MCF 10A (cell line): ENCODE measurements at regions not wholly inside any gene's neighbourhood (a gene's known extent, or its start where the extent isn't known, plus 50 kb on each side); places are given as distances from the start of the nearest gene placed in this dataset.
A peak's percentile ranks its signal among the peaks of the same experiment; 100 is the strongest.

Source experiments
- BruUV-seq: library from RNA; stranded (reverse); fragments of 400-500 nt; replicated peaks from 2 replicates; lab custom pipeline; 2021; lab: Mats Ljungman, UMichigan
- CTCF ChIA-PET: fragments of 300-600 bp; sonication (Branson Sonifier 250); formaldehyde crosslinking; extraction: SDS; loops from one replicate; lab custom pipeline; 2021; ENCODE audit warnings: antibody characterized with exemption, inconsistent platforms; lab: Yijun Ruan, JAX
- POLR2A ChIA-PET: fragments of 300-600, 350-650 bp; sonication (Branson Sonifier 250); formaldehyde crosslinking; extraction: SDS; loops from one replicate; lab custom pipeline; 2020; ENCODE audit warnings: antibody characterized with exemption, inconsistent platforms; lab: Yijun Ruan, JAX
- DNase-seq: peaks from one replicate; pipeline ENCODE4 v3.0.0-alpha.2; 2018; ENCODE audit not compliant: unreplicated experiment
- H3K27ac Mint-ChIP-seq: one replicate; pipeline ENCODE4 v1.8.0; 2022; ENCODE audit warnings: mild to moderate bottlenecking, low read depth, mixed read lengths; ENCODE audit not compliant: unreplicated experiment
- H3K27me3 Mint-ChIP-seq: one replicate; pipeline ENCODE4 v1.8.0; 2022; ENCODE audit warnings: mixed read lengths; ENCODE audit not compliant: insufficient read depth, unreplicated experiment
- H3K36me3 Mint-ChIP-seq: one replicate; pipeline ENCODE4 v1.8.0; 2022; ENCODE audit warnings: mild to moderate bottlenecking, moderate library complexity, mixed read lengths; ENCODE audit not compliant: insufficient read depth, unreplicated experiment
- H3K4me1 Mint-ChIP-seq: one replicate; pipeline ENCODE4 v1.8.0; 2022; ENCODE audit warnings: mixed read lengths; ENCODE audit not compliant: insufficient read depth, unreplicated experiment
- H3K4me3 Mint-ChIP-seq: one replicate; pipeline ENCODE4 v1.8.0; 2022; ENCODE audit warnings: mild to moderate bottlenecking, moderate library complexity, mixed read lengths; ENCODE audit not compliant: unreplicated experiment
- H3K9me3 Mint-ChIP-seq: one replicate; pipeline ENCODE4 v1.8.0; 2022; ENCODE audit warnings: mixed read lengths; ENCODE audit not compliant: unreplicated experiment
- intact Hi-C: fragments of 100-400 bp; cut with micrococcal nuclease; formaldehyde crosslinking; loops from 2 replicates; pipeline ENCODE4 v1.14.1; 2022
- TF ChIP-seq, protein P1 (sequence below): fragments of 200-600 bp; IDR thresholded peaks from one replicate; pipeline ENCODE4 v1.8.0; 2022; ENCODE audit warnings: antibody characterized with exemption, mild to moderate bottlenecking; ENCODE audit not compliant: unreplicated experiment

DNA sequence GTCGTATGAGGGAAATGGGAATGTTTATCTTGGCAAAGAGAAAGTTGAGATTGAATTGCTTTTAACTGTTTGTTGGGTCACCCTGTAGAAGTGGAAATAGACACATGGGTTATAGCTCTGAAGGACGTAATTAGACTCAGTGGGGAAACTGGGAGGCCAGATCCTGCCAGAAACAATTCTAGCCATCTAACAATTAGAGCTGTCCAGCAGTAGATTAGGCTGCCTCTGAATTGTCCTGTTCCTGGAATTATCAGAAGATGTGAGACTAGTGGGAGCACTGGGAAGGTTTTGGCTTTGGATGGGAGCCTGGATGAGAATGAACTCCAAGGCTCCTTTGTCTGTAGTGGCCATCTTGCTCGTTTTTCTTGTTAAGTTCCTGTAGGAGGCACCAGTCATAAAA lies 61.9 kb upstream of the IGFBP7 start:
- BruUV-seq = no TSS peak
- peaks cover 1% of the 10 kb centered on the region for H3K4me1 Mint-ChIP-seq
- peaks cover 5% of the 10 kb centered on the region for H3K36me3 Mint-ChIP-seq
- TF ChIP-seq, protein P1, sequence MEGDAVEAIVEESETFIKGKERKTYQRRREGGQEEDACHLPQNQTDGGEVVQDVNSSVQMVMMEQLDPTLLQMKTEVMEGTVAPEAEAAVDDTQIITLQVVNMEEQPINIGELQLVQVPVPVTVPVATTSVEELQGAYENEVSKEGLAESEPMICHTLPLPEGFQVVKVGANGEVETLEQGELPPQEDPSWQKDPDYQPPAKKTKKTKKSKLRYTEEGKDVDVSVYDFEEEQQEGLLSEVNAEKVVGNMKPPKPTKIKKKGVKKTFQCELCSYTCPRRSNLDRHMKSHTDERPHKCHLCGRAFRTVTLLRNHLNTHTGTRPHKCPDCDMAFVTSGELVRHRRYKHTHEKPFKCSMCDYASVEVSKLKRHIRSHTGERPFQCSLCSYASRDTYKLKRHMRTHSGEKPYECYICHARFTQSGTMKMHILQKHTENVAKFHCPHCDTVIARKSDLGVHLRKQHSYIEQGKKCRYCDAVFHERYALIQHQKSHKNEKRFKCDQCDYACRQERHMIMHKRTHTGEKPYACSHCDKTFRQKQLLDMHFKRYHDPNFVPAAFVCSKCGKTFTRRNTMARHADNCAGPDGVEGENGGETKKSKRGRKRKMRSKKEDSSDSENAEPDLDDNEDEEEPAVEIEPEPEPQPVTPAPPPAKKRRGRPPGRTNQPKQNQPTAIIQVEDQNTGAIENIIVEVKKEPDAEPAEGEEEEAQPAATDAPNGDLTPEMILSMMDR = no peak
- intact Hi-C loops = no loop called here
- no peak overlapping the region for H3K4me3 Mint-ChIP-seq
- ChIA-PET CTCF (interaction anchor here (0.7 to 1.8 kb wide), 6 partner anchors 8 to 719 kb away, joined by 3 to 6 read pairs (median 4); no protein-coding TSS in a partner anchor), POLR2A (interaction anchor here (1.0 kb wide), 1 partner anchor 9 kb away, joined by 5 read pairs; no protein-coding TSS in a partner anchor)
- H3K27ac Mint-ChIP-seq = no peak overlapping the region
- H3K27me3 Mint-ChIP-seq = no peaks in the 10 kb centered on the region
- no peaks in the 10 kb centered on the region for H3K9me3 Mint-ChIP-seq
- DNase-seq = no peak

DNA sequence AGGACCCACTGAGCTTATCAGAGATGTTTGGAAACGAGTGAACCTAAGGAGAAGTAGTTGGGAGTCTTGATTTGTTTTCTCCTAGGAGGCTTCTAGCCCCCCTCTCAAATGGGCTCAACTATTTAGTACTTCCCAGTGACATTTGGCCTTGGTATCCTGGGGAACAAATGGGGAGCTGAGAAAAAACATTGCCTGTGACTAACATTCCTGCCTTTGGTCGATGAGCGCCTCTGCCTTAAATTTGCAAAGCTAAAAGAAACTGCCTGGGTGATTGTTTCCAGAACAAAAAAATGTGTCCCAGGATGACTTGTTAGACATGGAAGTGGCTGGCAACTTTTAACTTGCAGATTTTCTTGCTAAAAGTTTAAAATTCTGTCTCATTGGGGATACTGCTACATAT lies 58.8 kb upstream of the IGFBP7 start:
- Mint-ChIP-seq H3K4me1 (peaks cover 5% of the 10 kb centered on the region), H3K27ac (no peak overlapping the region), H3K27me3 (no peaks in the 10 kb centered on the region), H3K9me3 (no peaks in the 10 kb centered on the region), H3K4me3 (no peak overlapping the region), H3K36me3 (peaks cover 11% of the 10 kb centered on the region)
- ChIA-PET CTCF (interaction anchor here (0.6 to 11.8 kb wide), 6 partner anchors 18 to 274 kb away, joined by 3 to 213 read pairs (median 36); no protein-coding TSS in a partner anchor), POLR2A (interaction anchor here (0.6 to 1.1 kb wide), 2 partner anchors 256 to 876 kb away, joined by 3 read pairs; no protein-coding TSS in a partner anchor)
- no peak for DNase-seq
- TF ChIP-seq, protein P1 = no peak
- no TSS peak for BruUV-seq
- intact Hi-C loops = loop anchor here (10.0 kb wide), 1 partner anchor 1076 kb away; no protein-coding TSS in a partner anchor

DNA sequence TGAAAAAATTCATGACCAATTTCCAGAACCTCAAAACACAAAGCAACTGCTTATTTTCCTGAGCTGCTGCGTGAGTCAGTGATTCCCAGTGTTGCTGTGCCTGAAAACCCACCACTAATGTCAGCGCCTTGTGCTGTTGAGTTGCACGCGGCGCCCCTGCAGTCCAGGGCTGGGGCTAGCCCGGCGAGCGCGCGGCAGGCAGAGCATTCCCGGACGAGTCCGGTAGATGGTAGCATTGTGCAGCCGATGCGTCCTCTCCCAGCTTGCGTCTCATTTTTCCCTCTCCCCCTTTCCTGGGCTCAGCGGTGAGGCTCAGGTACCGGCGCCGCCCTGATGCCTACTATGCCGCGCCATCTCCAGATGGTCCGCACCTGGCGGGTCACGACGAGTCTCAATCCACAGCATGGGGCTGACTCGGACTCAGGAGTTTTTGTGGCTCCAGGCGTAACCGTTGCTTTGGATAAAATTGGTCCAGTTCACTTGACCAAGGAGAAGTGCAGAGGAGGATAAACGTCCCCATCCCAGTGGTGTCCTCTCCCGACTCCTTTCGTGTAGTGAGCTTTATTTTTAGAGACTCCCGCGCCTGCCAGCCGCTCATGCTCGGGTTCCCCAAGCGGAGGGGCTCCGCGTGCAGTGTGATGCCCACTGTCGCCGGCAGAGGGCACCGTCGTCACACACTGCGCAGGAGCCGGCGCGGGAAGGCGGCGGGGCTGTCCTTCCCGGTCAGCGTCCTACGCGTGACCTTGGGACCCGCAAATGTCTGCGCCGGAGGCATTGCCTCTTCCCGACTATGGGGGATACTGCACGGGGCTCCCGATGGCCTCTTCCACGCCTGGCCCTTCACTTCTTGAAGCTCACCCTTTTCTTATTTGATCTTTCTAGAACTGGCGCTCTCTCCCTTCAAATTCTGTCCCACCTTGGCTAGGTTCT lies 53.6 kb upstream of the IGFBP7 start:
- ChIA-PET POLR2A (interaction anchor here (0.6 to 2.1 kb wide), 14 partner anchors 8 to 1264 kb away, joined by 3 to 8 read pairs (median 3); no protein-coding TSS in a partner anchor), CTCF (interaction anchor here (0.5 to 11.8 kb wide), 135 partner anchors 9 to 1955 kb away, joined by 3 to 213 read pairs (median 4); no protein-coding TSS in a partner anchor)
- Mint-ChIP-seq H3K9me3 (no peaks in the 10 kb centered on the region), H3K27me3 (no peaks in the 10 kb centered on the region), H3K4me3 (peak overlapping the region; percentile 91), H3K4me1 (peaks cover 15% of the 10 kb centered on the region), H3K27ac (peak overlapping the region; percentile 82), H3K36me3 (peaks cover 10% of the 10 kb centered on the region)
- TF ChIP-seq, protein P1 = peak; percentile 88
- no TSS peak for BruUV-seq
- DNase-seq = peak; percentile 86
- intact Hi-C loops = loop anchor here (1.0 to 10.0 kb wide), 5 partner anchors 125 to 1081 kb away; no protein-coding TSS in a partner anchor
